WERI-Rb-1 (cell line): ENCODE measurements at regions not wholly inside any gene's neighbourhood (a gene's known extent, or its start where the extent isn't known, plus 50 kb on each side); places are given as distances from the start of the nearest gene placed in this dataset.

Source experiments
- DNase-seq: peaks from one replicate; pipeline ENCODE4 v3.0.0-alpha.2; 2020
- H3K27ac ChIP-seq: fragments of 250-450 bp; sonication (Bioruptor Pico); 2 replicates; pipeline ENCODE4 v1.5.1; 2020; ENCODE audit warnings: mild to moderate bottlenecking, moderate library complexity
- H3K27me3 ChIP-seq: fragments of 250-450 bp; sonication (Bioruptor Pico); 2 replicates; pipeline ENCODE4 v1.5.1; 2021; ENCODE audit warnings: mild to moderate bottlenecking, low read depth, moderate library complexity; ENCODE audit not compliant: insufficient read depth, severe bottlenecking
- H3K36me3 ChIP-seq: fragments of 250-450 bp; sonication (Bioruptor Pico); 2 replicates; pipeline ENCODE4 v1.5.1; 2020; ENCODE audit warnings: mild to moderate bottlenecking, moderate library complexity
- H3K4me3 ChIP-seq: 2 replicates; pipeline ENCODE4 v1.5.1; 2011; ENCODE audit warnings: low read depth, mild to moderate bottlenecking, control low read depth, low read length
- H3K9me3 ChIP-seq: fragments of 250-450 bp; sonication (Bioruptor Pico); 2 replicates; pipeline ENCODE4 v1.5.1; 2021; ENCODE audit warnings: mild to moderate bottlenecking, moderate library complexity; ENCODE audit not compliant: severe bottlenecking
- CTCF ChIP-seq: IDR thresholded peaks from 2 replicates; pipeline ENCODE4 v1.5.1; 2011; ENCODE audit warnings: low read depth, mild to moderate bottlenecking, control low read depth, inconsistent platforms, low read length

- no peaks in the 10 kb centered on the region for H3K36me3 ChIP-seq
- no peaks in the 10 kb centered on the region for H3K27me3 ChIP-seq
- no peak overlapping the region for H3K4me3 ChIP-seq
- no peak overlapping the region for H3K27ac ChIP-seq
- TF ChIP-seq CTCF: no peak
- no peaks in the 10 kb centered on the region for H3K9me3 ChIP-seq
- no peak for DNase-seq
These were observed 568.9 kb upstream of the MKI67 start for GRCh38 chr10:128694851-128695725.

GRCh38 chr10:128695931-128696330 lies 569.7 kb upstream of the MKI67 start:
- no peak for DNase-seq
- no peak overlapping the region for H3K27ac ChIP-seq
- H3K4me3 ChIP-seq: no peak overlapping the region
- TF ChIP-seq CTCF: no peak
- H3K27me3 ChIP-seq: no peaks in the 10 kb centered on the region
- H3K36me3 ChIP-seq: no peaks in the 10 kb centered on the region
- H3K9me3 ChIP-seq: no peaks in the 10 kb centered on the region

- no peak for DNase-seq
These were observed 571.2 kb upstream of the MKI67 start for GRCh38 chr10:128697437-128697836.

GRCh38 chr10:128701381-128701780 lies 575.2 kb upstream of the MKI67 start:
- no peak for TF ChIP-seq CTCF
- Histone ChIP-seq H3K27me3 (no peaks in the 10 kb centered on the region), H3K9me3 (no peaks in the 10 kb centered on the region), H3K27ac (no peak overlapping the region), H3K4me3 (no peak overlapping the region), H3K36me3 (no peaks in the 10 kb centered on the region)
- DNase-seq: no peak

More at GRCh38 chr10:128697437-128697836, 571.2 kb upstream of the MKI67 start:
- H3K9me3 ChIP-seq: no peaks in the 10 kb centered on the region
- H3K27me3 ChIP-seq: no peaks in the 10 kb centered on the region
- H3K4me3 ChIP-seq: no peak overlapping the region
- TF ChIP-seq CTCF: no peak
- no peaks in the 10 kb centered on the region for H3K36me3 ChIP-seq
- H3K27ac ChIP-seq: no peak overlapping the region

- TF ChIP-seq CTCF: no peak
- H3K36me3 ChIP-seq: no peaks in the 10 kb centered on the region
- H3K4me3 ChIP-seq: no peak overlapping the region
- H3K27ac ChIP-seq: no peak overlapping the region
- DNase-seq: no peak
- H3K27me3 ChIP-seq: no peaks in the 10 kb centered on the region
- no peaks in the 10 kb centered on the region for H3K9me3 ChIP-seq
These were observed 575.6 kb upstream of the MKI67 start for GRCh38 chr10:128701837-128702236.
